GM12878 (cell line): ENCODE measurements at regions not wholly inside any gene's neighbourhood (a gene's known extent, or its start where the extent isn't known, plus 50 kb on each side); places are given as distances from the start of the nearest gene placed in this dataset.
"Not testable (repeated sequence)": the region's sequence is repeated elsewhere in the genome, so short reads cannot be mapped to it uniquely, and the experiment has no call there.

Experiments used
- ATAC-seq: fragments of 200-7000 bp; cut with Tn5 transposase; 3 replicates; pipeline ENCODE4 v1.9.1; 2020; ENCODE audit warnings: mild to moderate bottlenecking, moderate library complexity
- BruUV-seq: library from RNA; stranded (reverse); fragments of 400-500 nt; replicated peaks from 2 replicates; lab custom pipeline; 2021; lab: Mats Ljungman, UMichigan
- CTCF ChIA-PET: fragments of 300-600 bp; sonication (Branson Sonifier 250); formaldehyde crosslinking; extraction: SDS; loops from one replicate; lab custom pipeline; 2021; ENCODE audit warnings: inconsistent platforms; lab: Yijun Ruan, JAX
- POLR2A ChIA-PET: fragments of 350-600 bp; formaldehyde crosslinking; extraction: SDS; loops from one replicate; lab custom pipeline; 2021; ENCODE audit warnings: inconsistent platforms; lab: Charles Lee
- RAD21 ChIA-PET: fragments of 300-600 bp; sonication (Branson Sonifier 250); formaldehyde crosslinking; loops from one replicate; lab custom pipeline; 2023; ENCODE audit warnings: antibody characterized with exemption; ENCODE audit not compliant: unreplicated experiment; lab: Charles Lee
- SMC1A ChIA-PET: fragments of 300-600 bp; sonication (Branson Sonifier 250); formaldehyde crosslinking; loops from one replicate; lab custom pipeline; 2023; ENCODE audit not compliant: unreplicated experiment, uncharacterized antibody; lab: Charles Lee
- DNase-seq: peaks from one replicate; pipeline ENCODE4 v3.0.0-alpha.2; 2011; ENCODE audit warnings: low read depth, low spot score
- FAIRE-seq: peaks from 3 replicates; lab custom pipeline; 2011; peaks lifted over from hg19 to GRCh38; lab: Jason Lieb, UNC
- H2AFZ ChIP-seq: 2 replicates; pipeline ENCODE4 v1.6.0; 2011; ENCODE audit warnings: low read depth, low read length, control low read depth; ENCODE audit not compliant: control insufficient read depth
- H3K27ac ChIP-seq: 2 replicates; pipeline ENCODE4 v1.5.1; 2011; ENCODE audit warnings: control low read depth; ENCODE audit not compliant: control insufficient read depth, insufficient read depth
- H3K27me3 ChIP-seq, 2 experiments: replicated peaks in 1 of 2; 2 replicates each; pipeline versions ENCODE4 v1.6.0 to v1.6.1; 2011; ENCODE audit warnings: low read length in 1 of 2; ENCODE audit not compliant: control insufficient read depth in 2 of 2, insufficient read depth in 2 of 2
- H3K36me3 ChIP-seq, 2 experiments: 2 replicates each; pipeline ENCODE4 v1.5.1; 2011; ENCODE audit warnings: low read length in 1 of 2; ENCODE audit not compliant: control insufficient read depth in 2 of 2, insufficient read depth in 2 of 2
- H3K4me1 ChIP-seq: 2 replicates; pipeline ENCODE4 v1.6.1; 2011; ENCODE audit warnings: mild to moderate bottlenecking, low read length, moderate library complexity, mixed read lengths; ENCODE audit not compliant: control insufficient read depth, insufficient read depth
- H3K4me2 ChIP-seq: 2 replicates; pipeline ENCODE4 v1.6.0; 2011; ENCODE audit warnings: control low read depth; ENCODE audit not compliant: control insufficient read depth, insufficient read depth
- H3K4me3 ChIP-seq: fragments of 200-600 bp; sonication (generic); 2 replicates; pipeline ENCODE4 v1.5.1; 2016
- H3K79me2 ChIP-seq: 2 replicates; pipeline ENCODE4 v1.6.0; 2011; ENCODE audit warnings: low read length; ENCODE audit not compliant: control insufficient read depth, insufficient read depth
- H3K9ac ChIP-seq: 2 replicates; pipeline ENCODE4 v1.8.0; 2011; ENCODE audit warnings: low read length, control low read depth, mixed read lengths; ENCODE audit not compliant: control insufficient read depth, insufficient read depth
- H3K9me3 ChIP-seq: replicated peaks from 3 replicates; pipeline ENCODE4 v1.5.1; 2011; ENCODE audit warnings: mild to moderate bottlenecking, low read length; ENCODE audit not compliant: control insufficient read depth, insufficient read depth
- H4K20me1 ChIP-seq: 2 replicates; pipeline ENCODE4 v1.6.0; 2011; ENCODE audit not compliant: control insufficient read depth, insufficient read depth
- BCL3 ChIP-seq: IDR thresholded peaks from 2 replicates; pipeline ENCODE4 v1.6.1; 2011; ENCODE audit warnings: borderline replicate concordance, low read depth, mild to moderate bottlenecking, moderate library complexity, low read length; ENCODE audit not compliant: insufficient read depth, poor library complexity, severe bottlenecking
- CBX3 ChIP-seq: fragments of 200-600 bp; sonication (generic); IDR thresholded peaks from 2 replicates; pipeline ENCODE4 v1.6.1; 2016; ENCODE audit warnings: low read depth, borderline replicate concordance
- CREB1 ChIP-seq: IDR thresholded peaks from 2 replicates; pipeline ENCODE4 v1.6.1; 2012; ENCODE audit warnings: low read depth, mild to moderate bottlenecking, inconsistent platforms
- HSF1 ChIP-seq: fragments of 150-350 bp; IDR thresholded peaks from 2 replicates; pipeline ENCODE4 v1.6.1; 2014; ENCODE audit warnings: mild to moderate bottlenecking, low read depth, low read length
- NR2C2 ChIP-seq: IDR thresholded peaks from 2 replicates; pipeline ENCODE4 v1.6.1; 2011; ENCODE audit warnings: borderline replicate concordance, low read depth; ENCODE audit not compliant: control insufficient read depth, insufficient read length
- ZBTB33 ChIP-seq: fragments of 450-650 bp; IDR thresholded peaks from 2 replicates; pipeline ENCODE4 v1.6.1; 2017; ENCODE audit warnings: mild to moderate bottlenecking
- ZNF274 ChIP-seq: IDR thresholded peaks from one replicate; pipeline ENCODE4 v1.8.0; 2011; ENCODE audit not compliant: insufficient read length, insufficient read depth
- ZNF622 ChIP-seq: fragments of 450-650 bp; IDR thresholded peaks from 2 replicates; pipeline ENCODE4 v1.6.1; 2017; ENCODE audit warnings: mild to moderate bottlenecking, inconsistent platforms
- WGBS: methylation state at CpG from one replicate; pipeline ENCODE4 v1.1.6; 2016; ENCODE audit warnings: low lambda C conversion rate; ENCODE audit not compliant: insufficient replicate concordance, insufficient coverage; ENCODE audit errors: missing lambda C conversion rate; 5-methylcytosine and 5-hydroxymethylcytosine counted together
- in situ Hi-C: fragments of 300-500 bp; cut with MboI; formaldehyde crosslinking; loops from 9 replicates; pipeline ENCODE4 v1.14.3; 2018; ENCODE audit warnings: mixed read lengths
- intact Hi-C: fragments of 100-400 bp; cut with micrococcal nuclease; formaldehyde crosslinking; loops from one replicate; pipeline ENCODE4 v1.14.2; 2022; ENCODE audit not compliant: unreplicated experiment

- 17% methylated on average over 5 of the region's 5 CpGs for WGBS
- ChIA-PET RAD21 (no interaction called here), POLR2A (no interaction called here), CTCF (no interaction called here), SMC1A (no interaction called here)
- Histone ChIP-seq H3K4me2 (no peak overlapping the region), H3K27me3 (no peaks in the 10 kb centered on the region), H2AFZ (no peak overlapping the region), H3K36me3 (no peaks in the 10 kb centered on the region), H3K4me3 (no peak overlapping the region), H3K9me3 (no peaks in the 10 kb centered on the region), H4K20me1 (no peaks in the 10 kb centered on the region), H3K27ac (no peak overlapping the region), H3K9ac (no peak overlapping the region), H3K4me1 (no peaks in the 10 kb centered on the region), H3K79me2 (no peaks in the 10 kb centered on the region)
- ATAC-seq (no peak), DNase-seq (no peak), FAIRE-seq (no peak)
- intact Hi-C loops = no loop called here
- in situ Hi-C loops = no loop called here
- no peak for TF ChIP-seq ZBTB33
- no peak for TF ChIP-seq ZNF622
- TF ChIP-seq BCL3 = no peak
- TF ChIP-seq CREB1 = no peak
- TF ChIP-seq CBX3 = no peak
- TF ChIP-seq HSF1 = no peak
- no peak for TF ChIP-seq NR2C2
- no peak for TF ChIP-seq ZNF274
- BruUV-seq = no TSS peak
These were observed 269.8 kb upstream of the POU1F1 start for GRCh38 chr3:87546216-87546615.

GRCh38 chr3:87543408-87543807, 267.0 kb upstream of the POU1F1 start:
- CTCF ChIA-PET, H3K4me3 ChIP-seq, H3K27ac ChIP-seq, H3K9me3 ChIP-seq, RAD21 ChIA-PET, DNase-seq, H2AFZ ChIP-seq, FAIRE-seq, H4K20me1 ChIP-seq, ATAC-seq, POLR2A ChIA-PET, SMC1A ChIA-PET, in situ Hi-C loops, BruUV-seq, intact Hi-C loops, H3K4me2 ChIP-seq, H3K36me3 ChIP-seq, H3K9ac ChIP-seq, H3K27me3 ChIP-seq, H3K4me1 ChIP-seq, H3K79me2 ChIP-seq: not testable (repeated sequence)
- 0% methylated on average over 2 of the region's 2 CpGs for WGBS
